GM12875 (cell line): ENCODE measurements at regions not wholly inside any gene's neighbourhood (a gene's known extent, or its start where the extent isn't known, plus 50 kb on each side); places are given as distances from the start of the nearest gene placed in this dataset.

Experiments
- H3K4me3 ChIP-seq: one replicate; pipeline ENCODE4 v1.5.1; 2011; ENCODE audit warnings: low read depth, low read length, control low read depth
- TF ChIP-seq, protein P1 (sequence below): IDR thresholded peaks from 2 replicates; pipeline ENCODE4 v1.5.1; 2011; ENCODE audit warnings: low read depth, mild to moderate bottlenecking, control low read depth, inconsistent platforms, low read length, moderate library complexity, borderline replicate concordance; ENCODE audit not compliant: insufficient read depth

DNA sequence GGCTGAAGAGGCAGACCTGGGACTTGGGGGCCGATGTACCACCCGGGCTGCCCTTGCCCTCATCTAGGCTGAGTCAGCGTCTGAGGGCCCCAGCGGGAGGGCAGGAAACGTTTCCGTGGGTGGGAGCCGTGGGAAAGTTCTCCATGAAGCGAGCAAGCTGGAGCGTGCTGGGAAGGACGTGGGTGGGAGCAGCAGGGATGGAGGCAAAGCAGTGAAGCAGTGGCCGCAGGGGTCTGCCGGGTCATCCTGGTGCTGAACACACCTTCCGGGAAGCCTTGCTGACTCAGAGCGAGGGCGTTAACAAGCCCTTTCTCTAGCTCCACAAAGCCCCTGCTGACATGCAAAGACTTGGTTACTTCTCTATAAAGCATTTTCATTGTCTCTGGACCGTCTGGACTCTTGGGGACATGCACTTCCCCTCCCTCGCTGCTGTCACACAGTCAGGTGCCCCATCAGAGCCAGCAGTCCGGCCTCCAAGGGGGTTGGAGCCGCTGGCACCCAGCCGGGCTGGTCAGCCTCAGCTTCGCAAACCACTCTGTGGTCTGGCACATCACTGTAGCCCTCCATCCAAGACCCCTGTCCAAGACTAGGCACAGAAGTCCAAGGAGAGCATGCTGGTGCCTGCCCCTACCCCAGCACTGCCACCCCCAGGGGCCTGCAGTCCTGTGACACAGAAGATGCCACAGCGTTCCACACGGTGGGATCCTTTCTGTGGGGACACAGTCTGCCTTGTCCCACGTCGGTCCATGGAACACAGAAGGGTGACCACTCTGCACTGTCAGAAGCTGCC, 115.1 kb upstream of the GPC1 start:
- no peak overlapping the region for H3K4me3 ChIP-seq
- TF ChIP-seq, protein P1, sequence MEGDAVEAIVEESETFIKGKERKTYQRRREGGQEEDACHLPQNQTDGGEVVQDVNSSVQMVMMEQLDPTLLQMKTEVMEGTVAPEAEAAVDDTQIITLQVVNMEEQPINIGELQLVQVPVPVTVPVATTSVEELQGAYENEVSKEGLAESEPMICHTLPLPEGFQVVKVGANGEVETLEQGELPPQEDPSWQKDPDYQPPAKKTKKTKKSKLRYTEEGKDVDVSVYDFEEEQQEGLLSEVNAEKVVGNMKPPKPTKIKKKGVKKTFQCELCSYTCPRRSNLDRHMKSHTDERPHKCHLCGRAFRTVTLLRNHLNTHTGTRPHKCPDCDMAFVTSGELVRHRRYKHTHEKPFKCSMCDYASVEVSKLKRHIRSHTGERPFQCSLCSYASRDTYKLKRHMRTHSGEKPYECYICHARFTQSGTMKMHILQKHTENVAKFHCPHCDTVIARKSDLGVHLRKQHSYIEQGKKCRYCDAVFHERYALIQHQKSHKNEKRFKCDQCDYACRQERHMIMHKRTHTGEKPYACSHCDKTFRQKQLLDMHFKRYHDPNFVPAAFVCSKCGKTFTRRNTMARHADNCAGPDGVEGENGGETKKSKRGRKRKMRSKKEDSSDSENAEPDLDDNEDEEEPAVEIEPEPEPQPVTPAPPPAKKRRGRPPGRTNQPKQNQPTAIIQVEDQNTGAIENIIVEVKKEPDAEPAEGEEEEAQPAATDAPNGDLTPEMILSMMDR, result no peak

DNA sequence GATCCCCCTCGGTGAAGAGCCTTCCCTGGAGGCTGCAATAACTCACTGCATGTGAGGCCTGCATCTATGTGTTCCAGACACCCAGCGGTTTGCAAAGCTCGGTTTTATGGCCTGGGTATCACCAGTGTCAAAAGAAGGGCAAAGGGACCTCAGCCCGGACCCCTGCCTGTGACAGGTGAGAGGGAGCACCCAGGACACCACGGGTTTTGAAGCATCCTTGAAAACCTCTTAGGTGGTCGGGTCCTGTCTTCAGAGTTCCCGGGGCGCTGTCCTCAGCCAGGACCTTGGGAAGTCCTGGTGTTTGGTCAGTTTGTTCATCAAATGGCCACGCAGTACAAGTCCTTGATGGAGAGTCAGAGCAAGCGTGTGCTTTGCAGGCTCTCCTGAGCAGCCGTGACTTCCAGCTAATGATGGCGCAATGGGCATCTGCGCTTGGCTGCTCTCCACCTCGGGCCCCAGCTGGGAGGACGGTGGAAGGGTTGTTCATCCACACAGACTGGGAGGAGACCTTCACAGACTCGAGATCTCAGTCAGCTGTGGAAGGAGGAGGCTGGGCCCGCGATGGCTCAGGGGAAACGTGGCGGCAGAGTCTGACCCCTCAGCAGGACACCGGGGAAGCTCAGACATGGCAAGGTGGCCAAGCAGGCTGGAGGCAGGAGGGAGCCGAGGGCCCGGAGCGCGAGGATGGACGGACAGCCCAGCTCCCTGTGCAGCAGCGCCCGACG, 113.1 kb upstream of the GPC1 start:
- TF ChIP-seq, protein P1, result no peak
- no peak overlapping the region for H3K4me3 ChIP-seq

DNA sequence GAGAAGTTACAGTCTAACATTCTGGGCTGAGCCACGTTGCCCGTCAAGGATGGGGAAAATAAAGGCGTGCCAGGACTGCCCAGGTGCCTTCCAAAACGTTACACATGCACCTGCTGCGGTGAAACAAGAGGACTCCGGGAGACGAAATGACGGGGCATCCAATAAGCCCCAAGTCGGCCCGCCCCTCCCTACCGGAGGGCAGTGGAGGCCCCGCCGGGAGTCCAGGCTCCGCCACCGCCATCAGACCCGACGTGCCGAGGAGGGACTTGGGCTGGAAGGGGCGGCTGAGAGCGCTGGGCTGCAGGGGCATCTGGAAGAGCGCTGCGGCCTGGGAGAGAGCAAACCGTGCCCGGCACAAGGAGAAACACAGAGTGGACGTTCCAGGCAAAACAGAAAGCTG, 112.5 kb upstream of the GPC1 start:
- TF ChIP-seq, protein P1, result no peak
- H3K4me3 ChIP-seq, result no peak overlapping the region

GRCh38 chr2:240323601-240324291, 111.7 kb upstream of the GPC1 start:
- TF ChIP-seq, protein P1, result no peak
- no peak overlapping the region for H3K4me3 ChIP-seq

DNA sequence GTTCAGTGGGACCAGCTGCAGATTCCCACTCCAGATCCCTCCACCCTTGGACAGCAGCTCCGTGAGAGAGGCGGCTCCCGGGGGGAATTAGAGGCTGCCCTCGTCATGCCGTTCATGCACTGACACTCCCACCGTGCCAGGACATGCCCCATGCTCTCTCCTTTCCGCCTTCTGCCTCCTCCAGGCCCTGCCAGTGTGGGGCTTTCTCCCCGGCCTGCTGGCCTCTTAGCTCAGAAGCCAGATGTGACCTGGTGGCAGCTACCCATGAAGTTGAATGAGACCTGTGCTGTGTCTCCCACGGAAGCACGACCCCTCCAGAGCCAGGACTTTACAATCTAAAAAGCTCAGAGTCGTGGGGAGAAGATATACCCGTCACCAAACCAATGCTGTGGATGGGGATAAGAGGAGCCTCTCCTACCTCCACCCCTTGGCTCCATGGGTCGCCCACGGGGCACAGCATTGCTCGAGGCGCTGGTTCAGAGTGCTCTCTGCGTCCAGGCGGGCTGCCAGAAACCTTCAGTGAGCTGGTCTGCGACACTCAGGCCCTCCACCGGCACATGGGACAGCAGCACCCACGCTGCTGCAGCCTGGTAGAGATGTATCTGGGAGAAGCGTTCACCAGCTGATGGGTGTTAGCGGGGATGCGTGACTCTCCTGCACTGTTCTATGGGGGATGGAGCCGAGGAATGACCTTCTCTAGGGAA, 111.0 kb upstream of the GPC1 start:
- H3K4me3 ChIP-seq, result no peak overlapping the region
- TF ChIP-seq, protein P1, result no peak

DNA sequence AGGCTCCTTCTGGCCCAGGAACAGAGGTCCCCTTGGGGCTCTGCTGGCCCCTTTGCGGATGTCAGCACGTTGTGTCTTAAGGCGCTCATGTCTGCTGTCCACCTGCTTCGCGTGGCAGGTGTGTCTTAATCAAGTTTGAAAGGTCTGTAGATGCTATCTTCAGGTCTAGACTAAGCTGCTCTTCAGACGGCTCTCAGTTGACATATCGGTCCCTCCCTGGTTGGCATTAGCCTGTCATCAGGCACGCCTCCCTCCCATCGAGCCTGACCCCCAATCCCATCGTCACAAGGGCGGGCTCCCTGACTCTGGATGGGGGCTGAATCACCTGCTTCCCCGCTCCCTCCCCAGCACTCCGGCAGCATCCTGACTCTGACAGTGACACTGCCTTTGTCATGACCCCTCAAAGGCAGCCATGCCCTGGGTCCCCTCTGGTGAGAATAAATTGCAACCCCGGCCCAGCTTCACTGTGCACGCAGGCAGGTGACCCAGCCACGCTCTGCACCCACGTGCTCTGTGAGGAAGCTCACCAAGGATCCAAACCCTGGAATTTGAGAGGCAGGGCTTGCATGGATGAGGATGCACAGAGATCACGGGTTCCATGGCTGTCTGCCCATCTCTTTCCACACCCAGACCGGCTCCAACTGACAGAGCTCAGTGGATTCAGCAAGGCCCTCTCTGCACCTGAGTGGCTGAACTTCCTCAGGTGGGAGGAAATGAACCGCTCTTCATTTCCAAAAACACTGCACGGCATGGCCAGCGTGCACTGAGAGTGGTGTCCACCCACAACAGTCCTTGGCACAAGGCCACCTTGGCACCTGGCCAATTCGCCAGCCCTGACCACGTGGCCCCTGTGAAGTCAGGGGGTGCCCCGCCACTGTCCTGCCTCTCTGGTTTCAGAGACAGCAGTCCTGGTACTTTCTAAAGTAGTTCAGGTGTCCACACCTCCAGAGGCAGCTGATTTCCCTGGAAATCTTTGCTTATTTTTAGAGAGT, 110.2 kb upstream of the GPC1 start:
- TF ChIP-seq, protein P1, result no peak
- H3K4me3 ChIP-seq, result no peak overlapping the region
